H1 (cell line): ENCODE measurements at regions not wholly inside any gene's neighbourhood (a gene's known extent, or its start where the extent isn't known, plus 50 kb on each side); places are given as distances from the start of the nearest gene placed in this dataset.

Experiments used
- CTCF ChIA-PET: fragments of 300-600 bp; sonication (Branson Sonifier 250); formaldehyde crosslinking; loops from one replicate; lab custom pipeline; 2021; ENCODE audit not compliant: partially characterized antibody; lab: Charles Lee
- POLR2A ChIA-PET: fragments of 300-600 bp; sonication (Branson Sonifier 250); formaldehyde crosslinking; loops from one replicate; lab custom pipeline; 2021; ENCODE audit warnings: inconsistent platforms; ENCODE audit not compliant: partially characterized antibody; lab: Charles Lee
- DNase-seq, 2 experiments: peaks; one replicate each; pipeline versions ENCODE4 v3.0.0 to v3.0.0-alpha.2; 2010 to 2022; ENCODE audit warnings: low spot score in 2 of 2, low read depth in 1 of 2, mixed read lengths in 1 of 2
- FAIRE-seq: peaks from 2 replicates; lab custom pipeline; 2011; peaks lifted over from hg19 to GRCh38; lab: Jason Lieb, UNC
- H2AFZ ChIP-seq: 2 replicates; pipeline ENCODE4 v1.8.1; 2012; ENCODE audit warnings: low read length, inconsistent platforms
- H2AK5ac ChIP-seq: 2 replicates; pipeline ENCODE4 v1.6.1; 2013; ENCODE audit warnings: low read depth, low read length
- H2BK120ac ChIP-seq: replicated peaks from 2 replicates; pipeline ENCODE3; 2013; ENCODE audit warnings: low read depth, low read length, inconsistent platforms
- H2BK12ac ChIP-seq: 2 replicates; pipeline ENCODE4 v1.6.1; 2013; ENCODE audit warnings: low read depth, low read length
- H2BK15ac ChIP-seq: 2 replicates; pipeline ENCODE4 v1.6.1; 2013; ENCODE audit warnings: low read length
- H2BK20ac ChIP-seq: 2 replicates; pipeline ENCODE4 v1.6.1; 2013; ENCODE audit warnings: low read length
- H2BK5ac ChIP-seq: 2 replicates; pipeline ENCODE4 v1.6.1; 2013; ENCODE audit warnings: low read depth, low read length
- H3K14ac ChIP-seq: 2 replicates; pipeline ENCODE4 v1.6.1; 2013; ENCODE audit warnings: inconsistent platforms; ENCODE audit not compliant: insufficient read length
- H3K18ac ChIP-seq: 2 replicates; pipeline ENCODE4 v1.6.1; 2013; ENCODE audit warnings: low read length; ENCODE audit errors: extremely low read depth
- H3K23ac ChIP-seq: 2 replicates; pipeline ENCODE4 v1.6.1; 2013; ENCODE audit warnings: inconsistent platforms; ENCODE audit not compliant: insufficient read length
- H3K23me2 ChIP-seq: 2 replicates; pipeline ENCODE4 v1.6.1; 2013; ENCODE audit warnings: low read depth, low read length
- H3K27ac ChIP-seq: 2 replicates; pipeline ENCODE4 v1.6.1; 2011; ENCODE audit warnings: low read depth, low read length, inconsistent platforms
- H3K27me3 ChIP-seq, 4 experiments: replicated peaks in 1 of 4; 1 replicate in 1 of 4; 2 replicates in 3 of 4; pipeline versions ENCODE4 v1.6.1 to v1.8.1; 2011 to 2013; ENCODE audit warnings: low read length in 3 of 4, mild to moderate bottlenecking in 3 of 4, inconsistent platforms in 2 of 4, mixed read lengths in 2 of 4, moderate library complexity in 1 of 4; ENCODE audit not compliant: control insufficient read depth in 3 of 4, insufficient read depth in 3 of 4; ENCODE audit errors: extremely low read depth in 1 of 4
- H3K36me3 ChIP-seq, 4 experiments: 2 replicates each; pipeline versions ENCODE4 v1.6.1 to v1.8.1; 2011 to 2013; ENCODE audit warnings: mild to moderate bottlenecking in 4 of 4, low read length in 3 of 4, moderate library complexity in 2 of 4, control low read depth in 1 of 4, inconsistent platforms in 1 of 4; ENCODE audit not compliant: insufficient read depth in 4 of 4, control insufficient read depth in 2 of 4
- H3K4ac ChIP-seq: replicated peaks from 2 replicates; pipeline ENCODE3; 2013; ENCODE audit warnings: low read length, low read depth, mixed read lengths, inconsistent platforms; ENCODE audit not compliant: insufficient read length
- H3K4me1 ChIP-seq, 4 experiments: replicated peaks in 1 of 4; 1 replicate in 1 of 4; 2 replicates in 3 of 4; pipeline versions ENCODE4 v1.6.1 to v1.8.1; 2011 to 2013; ENCODE audit warnings: low read length in 3 of 4, inconsistent platforms in 2 of 4, mixed read lengths in 1 of 4; ENCODE audit not compliant: insufficient read depth in 4 of 4, control insufficient read depth in 3 of 4
- H3K4me2 ChIP-seq, 2 experiments: 2 replicates each; pipeline versions ENCODE4 v1.6.1 to v1.8.1; 2011 to 2013; ENCODE audit warnings: low read depth in 2 of 2, low read length in 2 of 2, control low read depth in 1 of 2, inconsistent platforms in 1 of 2, mild to moderate bottlenecking in 1 of 2; ENCODE audit not compliant: insufficient read depth in 1 of 2
- H3K4me3 ChIP-seq, 4 experiments: fragments of 200-600, 300-600 bp in 1 of 4; sonication (generic), shearing (Covaris generic), sonication (Bioruptor Twin) in 1 of 4; 2 replicates each; pipeline versions ENCODE4 v1.5.1 to v1.8.1; 2011 to 2016; ENCODE audit warnings: low read length in 4 of 4, low read depth in 3 of 4, control low read depth in 2 of 4, inconsistent platforms in 2 of 4, mild to moderate bottlenecking in 2 of 4, mixed read lengths in 1 of 4, moderate library complexity in 1 of 4; ENCODE audit not compliant: insufficient read depth in 2 of 4; ENCODE audit errors: extremely low read depth in 1 of 4
- H3K56ac ChIP-seq: replicated peaks from 2 replicates; pipeline ENCODE3; 2013; ENCODE audit warnings: low read depth, mild to moderate bottlenecking, mixed read lengths, low read length, inconsistent platforms; ENCODE audit not compliant: insufficient read length
- H3K79me1 ChIP-seq: 2 replicates; pipeline ENCODE4 v1.6.1; 2013; ENCODE audit warnings: low read depth, low read length, control low read depth
- H3K79me2 ChIP-seq, 2 experiments: 2 replicates each; pipeline versions ENCODE4 v1.6.1 to v1.8.1; 2012 to 2013; ENCODE audit warnings: low read length in 2 of 2, mild to moderate bottlenecking in 2 of 2, inconsistent platforms in 1 of 2; ENCODE audit not compliant: insufficient read depth in 2 of 2, control insufficient read depth in 1 of 2
- H3K9ac ChIP-seq, 4 experiments: replicated peaks in 1 of 4; 1 replicate in 1 of 4; 2 replicates in 3 of 4; pipeline versions ENCODE4 v1.6.1 to v1.8.1; 2011 to 2013; ENCODE audit warnings: low read depth in 3 of 4, low read length in 3 of 4, control low read depth in 2 of 4, mild to moderate bottlenecking in 2 of 4, moderate library complexity in 2 of 4, inconsistent platforms in 1 of 4; ENCODE audit errors: extremely low read depth in 1 of 4
- H3K9me3 ChIP-seq, 2 experiments: 2 replicates each; pipeline versions ENCODE4 v1.6.1 to v1.8.1; 2012 to 2013; ENCODE audit warnings: mild to moderate bottlenecking in 2 of 2, moderate library complexity in 2 of 2, control low read depth in 1 of 2, inconsistent platforms in 1 of 2, low read depth in 1 of 2, low read length in 1 of 2, mixed read lengths in 1 of 2; ENCODE audit not compliant: insufficient read depth in 2 of 2
- H4K20me1 ChIP-seq, 2 experiments: replicated peaks in 1 of 2; 2 replicates each; pipeline versions ENCODE3 to v1.8.1; 2011 to 2013; ENCODE audit warnings: inconsistent platforms in 2 of 2, low read length in 2 of 2, mild to moderate bottlenecking in 1 of 2; ENCODE audit not compliant: insufficient read depth in 2 of 2, control insufficient read depth in 1 of 2
- H4K5ac ChIP-seq: 2 replicates; pipeline ENCODE4 v1.6.1; 2013; ENCODE audit warnings: low read length, low read depth, mixed read lengths, inconsistent platforms; ENCODE audit not compliant: insufficient read length
- H4K8ac ChIP-seq: 2 replicates; pipeline ENCODE4 v1.8.0; 2013; ENCODE audit warnings: mild to moderate bottlenecking, moderate library complexity, low read length, inconsistent platforms; ENCODE audit not compliant: insufficient read depth; ENCODE audit errors: extremely low read depth
- H4K91ac ChIP-seq: replicated peaks from 2 replicates; pipeline ENCODE3; 2013; ENCODE audit warnings: low read length, mixed read lengths, inconsistent platforms; ENCODE audit not compliant: insufficient read length
- BRCA1 ChIP-seq: IDR thresholded peaks from 2 replicates; pipeline ENCODE4 v1.6.1; 2012; ENCODE audit warnings: low read depth, low read length, improper control_type of control experiment
- CEBPB ChIP-seq: IDR thresholded peaks from 2 replicates; pipeline ENCODE4 v1.6.1; 2012; ENCODE audit warnings: low read depth, low read length
- EZH2 ChIP-seq: fragments of 200-600 bp; sonication (generic); IDR thresholded peaks from 2 replicates; pipeline ENCODE4 v1.7.1; 2012; ENCODE audit warnings: low read depth, mild to moderate bottlenecking, moderate library complexity, low read length, inconsistent platforms; ENCODE audit not compliant: severe bottlenecking
- FOSL1 ChIP-seq: IDR thresholded peaks from 2 replicates; pipeline ENCODE4 v1.6.1; 2011; ENCODE audit warnings: mild to moderate bottlenecking, low read depth, low read length, moderate library complexity; ENCODE audit not compliant: insufficient read depth
- GABPA ChIP-seq: IDR thresholded peaks from 2 replicates; pipeline ENCODE4 v1.6.1; 2011; ENCODE audit warnings: mild to moderate bottlenecking, low read length, moderate library complexity, borderline replicate concordance; ENCODE audit not compliant: insufficient read depth
- KDM1A ChIP-seq: fragments of 200-600, 300-600 bp; sonication (generic); IDR thresholded peaks from 2 replicates; pipeline ENCODE4 v1.7.1; 2016; ENCODE audit warnings: mild to moderate bottlenecking, low read length, borderline replicate concordance
- RBBP5 ChIP-seq: IDR thresholded peaks from 2 replicates; pipeline ENCODE4 v1.7.1; 2012; ENCODE audit warnings: low read depth, mild to moderate bottlenecking, inconsistent platforms, low read length, moderate library complexity, borderline replicate concordance
- RXRA ChIP-seq: IDR thresholded peaks from 2 replicates; pipeline ENCODE4 v1.6.1; 2011; ENCODE audit warnings: low read depth, mild to moderate bottlenecking, low read length, moderate library complexity; ENCODE audit not compliant: insufficient read depth
- SIN3A ChIP-seq, 2 experiments: IDR thresholded peaks in 1 of 2; conservative IDR thresholded peaks in 1 of 2; 2 replicates each; pipeline ENCODE4 v1.6.1; 2011 to 2012; ENCODE audit warnings: low read length in 2 of 2, improper control_type of control experiment in 1 of 2, low read depth in 1 of 2, mild to moderate bottlenecking in 1 of 2
- TAF1 ChIP-seq: IDR thresholded peaks from 2 replicates; pipeline ENCODE4 v1.6.1; 2011; ENCODE audit warnings: mild to moderate bottlenecking, low read depth, low read length
- TBP ChIP-seq: IDR thresholded peaks from 2 replicates; pipeline ENCODE4 v1.6.1; 2011; ENCODE audit warnings: low read depth, low read length, improper control_type of control experiment
- ZNF274 ChIP-seq: IDR thresholded peaks from 2 replicates; pipeline ENCODE4 v1.7.0; 2012; ENCODE audit warnings: low read length, borderline replicate concordance; ENCODE audit errors: extremely low read depth
- WGBS, 2 experiments: shearing (Covaris generic) in 1 of 2; methylation state at CpG; one replicate each; pipeline versions ENCODE4 v1.1.6 to v1.1.7; 2013 to 2015; ENCODE audit warnings: low lambda C conversion rate in 2 of 2, mixed read lengths in 2 of 2, inconsistent platforms in 1 of 2, low coverage in 1 of 2, missing lambda C conversion rate in 1 of 2; ENCODE audit not compliant: insufficient replicate concordance in 2 of 2, insufficient coverage in 1 of 2, insufficient read length in 1 of 2; ENCODE audit errors: extremely low coverage in 1 of 2, missing lambda C conversion rate in 1 of 2; 5-methylcytosine and 5-hydroxymethylcytosine counted together
- TF ChIP-seq, protein P1 (sequence below), 3 experiments: IDR thresholded peaks; 1 replicate in 2 of 3; 2 replicates in 1 of 3; pipeline versions ENCODE4 v1.5.1 to v1.6.1; 2011; ENCODE audit warnings: low read length in 3 of 3, mild to moderate bottlenecking in 3 of 3, inconsistent platforms in 2 of 3, low read depth in 1 of 3, moderate library complexity in 1 of 3; ENCODE audit not compliant: insufficient read depth in 1 of 3; ENCODE audit errors: control extremely low read depth in 1 of 3

DNA sequence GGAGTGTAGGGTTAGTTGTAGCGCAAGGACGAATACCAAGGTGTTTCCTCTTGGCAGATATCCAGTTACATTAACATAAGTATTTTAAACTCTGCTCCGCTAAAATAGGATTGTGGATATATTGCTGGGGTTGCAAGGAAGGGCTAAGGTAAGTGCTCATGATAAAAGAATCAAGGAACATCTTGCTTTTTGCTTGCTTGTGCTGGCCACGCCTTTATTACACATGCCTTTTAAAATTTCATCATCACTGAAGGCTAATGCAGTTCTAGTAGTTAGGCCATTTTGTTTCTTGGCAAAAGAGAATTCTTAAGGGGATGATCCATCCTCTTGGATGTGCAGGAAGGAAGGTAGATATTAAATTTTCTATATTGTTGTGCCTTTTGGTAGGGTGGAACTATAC lies 415.6 kb upstream of the TPM1 start:
- no peak overlapping the region for H2AFZ ChIP-seq
- no peak overlapping the region for H2AK5ac ChIP-seq
- no peak overlapping the region for H2BK120ac ChIP-seq
- H2BK15ac ChIP-seq, result no peak overlapping the region
- H3K27me3 ChIP-seq, result no peaks in the 10 kb centered on the region
- H3K56ac ChIP-seq, result no peak overlapping the region
- CTCF ChIA-PET, result no interaction called here
- H3K27ac ChIP-seq, result no peak overlapping the region
- no peaks in the 10 kb centered on the region for H4K20me1 ChIP-seq
- no peak for DNase-seq
- no peak overlapping the region for H2BK12ac ChIP-seq
- no peak overlapping the region for H2BK5ac ChIP-seq
- H3K18ac ChIP-seq, result no peak overlapping the region
- no peaks in the 10 kb centered on the region for H3K79me2 ChIP-seq
- no peak overlapping the region for H3K14ac ChIP-seq
- H3K4me3 ChIP-seq, result no peak overlapping the region
- FAIRE-seq, result no peak
- H3K79me1 ChIP-seq, result no peaks in the 10 kb centered on the region
- no peak overlapping the region for H4K8ac ChIP-seq
- 96% methylated on average over 4 of the region's 4 CpGs; no CpG with 5 or more reads in 1 of the 2 experiments for WGBS, 2 experiments
- H3K4me2 ChIP-seq, result no peak overlapping the region
- H2BK20ac ChIP-seq, result no peak overlapping the region
- no peaks in the 10 kb centered on the region for H3K36me3 ChIP-seq
- H3K9ac ChIP-seq, result no peak overlapping the region
- no peaks in the 10 kb centered on the region for H3K4me1 ChIP-seq
- no peaks in the 10 kb centered on the region for H3K9me3 ChIP-seq
- H3K23me2 ChIP-seq, result no peaks in the 10 kb centered on the region
- POLR2A ChIA-PET, result no interaction called here
- H3K4ac ChIP-seq, result no peak overlapping the region
- no peak overlapping the region for H3K23ac ChIP-seq
- no peak overlapping the region for H4K91ac ChIP-seq
- no peak overlapping the region for H4K5ac ChIP-seq
- TF ChIP-seq CEBPB, result no peak
- no peak for TF ChIP-seq GABPA
- TF ChIP-seq KDM1A, result no peak
- no peak for TF ChIP-seq TBP
- TF ChIP-seq ZNF274, result no peak
- no peak for TF ChIP-seq SIN3A (conservative IDR thresholded peaks at IDR 0.05 in 1 of 2, IDR thresholded peaks at IDR 0.05 in 1 of 2; ENCODE audit: low read depth in 1 of 2, low read length in 2 of 2)
- no peak for TF ChIP-seq BRCA1
- no peak for TF ChIP-seq TAF1
- no peak for TF ChIP-seq RXRA
- no peak for TF ChIP-seq FOSL1
- TF ChIP-seq, protein P1, sequence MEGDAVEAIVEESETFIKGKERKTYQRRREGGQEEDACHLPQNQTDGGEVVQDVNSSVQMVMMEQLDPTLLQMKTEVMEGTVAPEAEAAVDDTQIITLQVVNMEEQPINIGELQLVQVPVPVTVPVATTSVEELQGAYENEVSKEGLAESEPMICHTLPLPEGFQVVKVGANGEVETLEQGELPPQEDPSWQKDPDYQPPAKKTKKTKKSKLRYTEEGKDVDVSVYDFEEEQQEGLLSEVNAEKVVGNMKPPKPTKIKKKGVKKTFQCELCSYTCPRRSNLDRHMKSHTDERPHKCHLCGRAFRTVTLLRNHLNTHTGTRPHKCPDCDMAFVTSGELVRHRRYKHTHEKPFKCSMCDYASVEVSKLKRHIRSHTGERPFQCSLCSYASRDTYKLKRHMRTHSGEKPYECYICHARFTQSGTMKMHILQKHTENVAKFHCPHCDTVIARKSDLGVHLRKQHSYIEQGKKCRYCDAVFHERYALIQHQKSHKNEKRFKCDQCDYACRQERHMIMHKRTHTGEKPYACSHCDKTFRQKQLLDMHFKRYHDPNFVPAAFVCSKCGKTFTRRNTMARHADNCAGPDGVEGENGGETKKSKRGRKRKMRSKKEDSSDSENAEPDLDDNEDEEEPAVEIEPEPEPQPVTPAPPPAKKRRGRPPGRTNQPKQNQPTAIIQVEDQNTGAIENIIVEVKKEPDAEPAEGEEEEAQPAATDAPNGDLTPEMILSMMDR (IDR thresholded peaks at IDR 0.05; ENCODE audit: control extremely low read depth in 1 of 3, insufficient read depth in 1 of 3, low read depth in 1 of 3, low read length in 3 of 3), result no peak
- no peak for TF ChIP-seq EZH2
- TF ChIP-seq RBBP5, result no peak
